Adipocyte (in vitro differentiated cells): ENCODE measurements at regions not wholly inside any gene's neighbourhood (a gene's known extent, or its start where the extent isn't known, plus 50 kb on each side); places are given as distances from the start of the nearest gene placed in this dataset.
"Not testable (repeated sequence)": the region's sequence is repeated elsewhere in the genome, so short reads cannot be mapped to it uniquely, and the experiment has no call there.

Experiments used
- DNase-seq: peaks from one replicate; pipeline ENCODE4 v3.0.0-alpha.2; 2015; ENCODE audit warnings: low read depth
- H3K27me3 ChIP-seq: replicated peaks from 2 replicates; pipeline ENCODE4 v1.7.0; 2013; ENCODE audit warnings: mild to moderate bottlenecking, low read length, moderate library complexity; ENCODE audit not compliant: control insufficient read depth, insufficient read depth
- H3K36me3 ChIP-seq: 2 replicates; pipeline ENCODE4 v1.7.0; 2013; ENCODE audit warnings: low read length, mild to moderate bottlenecking, moderate library complexity; ENCODE audit not compliant: control insufficient read depth, insufficient read depth, severe bottlenecking
- H3K4me1 ChIP-seq: 2 replicates; pipeline ENCODE4 v1.7.0; 2013; ENCODE audit warnings: mild to moderate bottlenecking, low read length, moderate library complexity; ENCODE audit not compliant: control insufficient read depth, insufficient read depth
- H3K4me3 ChIP-seq: 2 replicates; pipeline ENCODE4 v1.7.0; 2013; ENCODE audit warnings: mild to moderate bottlenecking, low read length, moderate library complexity
- H3K9ac ChIP-seq: 2 replicates; pipeline ENCODE4 v1.7.0; 2013; ENCODE audit warnings: mild to moderate bottlenecking, low read length, moderate library complexity
- H3K9me3 ChIP-seq: 2 replicates; pipeline ENCODE4 v1.7.0; 2013; ENCODE audit warnings: mild to moderate bottlenecking, low read length, moderate library complexity; ENCODE audit not compliant: control insufficient read depth

- H3K36me3 ChIP-seq = no peaks in the 10 kb centered on the region
- H3K9ac ChIP-seq = no peak overlapping the region
- no peaks in the 10 kb centered on the region for H3K9me3 ChIP-seq
- H3K4me3 ChIP-seq = no peak overlapping the region
- no peaks in the 10 kb centered on the region for H3K27me3 ChIP-seq
- H3K4me1 ChIP-seq = peaks cover 14% of the 10 kb centered on the region
- no peak for DNase-seq
Measured at GRCh38 chr4:177532358-177532757, 90.1 kb upstream of the AGA start.

GRCh38 chr4:177534841-177535240 is 92.6 kb upstream of the AGA start:
- not testable (repeated sequence) for H3K9me3 ChIP-seq, H3K27me3 ChIP-seq, H3K4me3 ChIP-seq, H3K36me3 ChIP-seq
- Histone ChIP-seq H3K4me1 (peaks cover 14% of the 10 kb centered on the region), H3K9ac (peak overlapping the region; percentile 24)
- DNase-seq = peak; percentile 72

GRCh38 chr4:177546745-177547144 is 104.5 kb upstream of the AGA start:
- Histone ChIP-seq H3K4me3 (no peak overlapping the region), H3K9me3 (no peaks in the 10 kb centered on the region)
- DNase-seq = no peak

GRCh38 chr4:177547985-177548384 is 105.7 kb upstream of the AGA start:
- no peak for DNase-seq
- no peaks in the 10 kb centered on the region for H3K9me3 ChIP-seq
- H3K4me3 ChIP-seq = no peak overlapping the region
- H3K9ac ChIP-seq = no peak overlapping the region
- no peaks in the 10 kb centered on the region for H3K36me3 ChIP-seq
- H3K27me3 ChIP-seq = no peaks in the 10 kb centered on the region
- no peaks in the 10 kb centered on the region for H3K4me1 ChIP-seq

More at GRCh38 chr4:177546745-177547144, 104.5 kb upstream of the AGA start:
- no peaks in the 10 kb centered on the region for H3K4me1 ChIP-seq
- no peak overlapping the region for H3K9ac ChIP-seq
- H3K27me3 ChIP-seq = no peaks in the 10 kb centered on the region
- H3K36me3 ChIP-seq = no peaks in the 10 kb centered on the region

- DNase-seq = peak; percentile 69
- H3K4me3 ChIP-seq = no peak overlapping the region
- no peak overlapping the region for H3K9ac ChIP-seq
- H3K27me3 ChIP-seq = no peaks in the 10 kb centered on the region
- H3K4me1 ChIP-seq = no peaks in the 10 kb centered on the region
- H3K9me3 ChIP-seq = no peaks in the 10 kb centered on the region
- H3K36me3 ChIP-seq = no peaks in the 10 kb centered on the region
Measured at GRCh38 chr4:177555007-177555574, 112.9 kb upstream of the AGA start.

- Histone ChIP-seq H3K9ac (no peak overlapping the region), H3K9me3 (no peaks in the 10 kb centered on the region), H3K36me3 (no peaks in the 10 kb centered on the region), H3K4me3 (no peak overlapping the region), H3K27me3 (no peaks in the 10 kb centered on the region), H3K4me1 (no peaks in the 10 kb centered on the region)
- DNase-seq = no peak
Measured at GRCh38 chr4:177557416-177557815, 115.2 kb upstream of the AGA start.

- Histone ChIP-seq H3K4me3 (no peak overlapping the region), H3K36me3 (no peaks in the 10 kb centered on the region), H3K9me3 (no peaks in the 10 kb centered on the region), H3K4me1 (no peaks in the 10 kb centered on the region), H3K9ac (no peak overlapping the region), H3K27me3 (no peaks in the 10 kb centered on the region)
- DNase-seq = no peak
Measured at GRCh38 chr4:177558995-177559394, 116.8 kb upstream of the AGA start.

GRCh38 chr4:177562163-177562562 is 119.9 kb upstream of the AGA start:
- Histone ChIP-seq H3K9me3 (no peaks in the 10 kb centered on the region), H3K36me3 (no peaks in the 10 kb centered on the region), H3K4me1 (no peaks in the 10 kb centered on the region), H3K9ac (no peak overlapping the region), H3K4me3 (no peak overlapping the region), H3K27me3 (no peaks in the 10 kb centered on the region)
- DNase-seq = no peak

- no peak overlapping the region for H3K9ac ChIP-seq
- no peaks in the 10 kb centered on the region for H3K9me3 ChIP-seq
- H3K4me3 ChIP-seq = no peak overlapping the region
- no peaks in the 10 kb centered on the region for H3K27me3 ChIP-seq
- no peaks in the 10 kb centered on the region for H3K36me3 ChIP-seq
- no peaks in the 10 kb centered on the region for H3K4me1 ChIP-seq
- no peak for DNase-seq
Measured at GRCh38 chr4:177562859-177563258, 120.6 kb upstream of the AGA start.

- no peak overlapping the region for H3K9ac ChIP-seq
- peaks cover 11% of the 10 kb centered on the region for H3K4me1 ChIP-seq
- no peaks in the 10 kb centered on the region for H3K36me3 ChIP-seq
- H3K4me3 ChIP-seq = no peak overlapping the region
- no peaks in the 10 kb centered on the region for H3K27me3 ChIP-seq
- DNase-seq = no peak
- H3K9me3 ChIP-seq = no peaks in the 10 kb centered on the region
Measured at GRCh38 chr4:177566691-177567090, 124.5 kb upstream of the AGA start.

- peak; percentile 31 for DNase-seq
- H3K36me3 ChIP-seq = no peaks in the 10 kb centered on the region
- H3K27me3 ChIP-seq = no peaks in the 10 kb centered on the region
- H3K4me1 ChIP-seq = peaks cover 17% of the 10 kb centered on the region
- no peak overlapping the region for H3K4me3 ChIP-seq
- no peaks in the 10 kb centered on the region for H3K9me3 ChIP-seq
- no peak overlapping the region for H3K9ac ChIP-seq
Measured at GRCh38 chr4:177568931-177569330, 126.7 kb upstream of the AGA start.

GRCh38 chr4:177569434-177569833 is 127.2 kb upstream of the AGA start:
- Histone ChIP-seq H3K36me3 (no peaks in the 10 kb centered on the region), H3K4me1 (peaks cover 19% of the 10 kb centered on the region), H3K4me3 (peak overlapping the region; percentile 2), H3K9ac (no peak overlapping the region), H3K9me3 (no peaks in the 10 kb centered on the region), H3K27me3 (no peaks in the 10 kb centered on the region)
- peak; percentile 59 for DNase-seq
